Activated CD4-positive, alpha-beta T cell treated with anti-CD3 and anti-CD28 coated beads, Interleukin-10, Interleukin-2, amounts not matched to agents 100 ng/mL and 50 ng/mL, durations not matched to agents 16 hours and 8 hours (primary cell): ENCODE measurements at regions not wholly inside any gene's neighbourhood (a gene's known extent, or its start where the extent isn't known, plus 50 kb on each side); places are given as distances from the start of the nearest gene placed in this dataset.

Experiments
- DNase-seq: peaks from one replicate; pipeline ENCODE4 v3.0.0-alpha.2; 2020

DNA sequence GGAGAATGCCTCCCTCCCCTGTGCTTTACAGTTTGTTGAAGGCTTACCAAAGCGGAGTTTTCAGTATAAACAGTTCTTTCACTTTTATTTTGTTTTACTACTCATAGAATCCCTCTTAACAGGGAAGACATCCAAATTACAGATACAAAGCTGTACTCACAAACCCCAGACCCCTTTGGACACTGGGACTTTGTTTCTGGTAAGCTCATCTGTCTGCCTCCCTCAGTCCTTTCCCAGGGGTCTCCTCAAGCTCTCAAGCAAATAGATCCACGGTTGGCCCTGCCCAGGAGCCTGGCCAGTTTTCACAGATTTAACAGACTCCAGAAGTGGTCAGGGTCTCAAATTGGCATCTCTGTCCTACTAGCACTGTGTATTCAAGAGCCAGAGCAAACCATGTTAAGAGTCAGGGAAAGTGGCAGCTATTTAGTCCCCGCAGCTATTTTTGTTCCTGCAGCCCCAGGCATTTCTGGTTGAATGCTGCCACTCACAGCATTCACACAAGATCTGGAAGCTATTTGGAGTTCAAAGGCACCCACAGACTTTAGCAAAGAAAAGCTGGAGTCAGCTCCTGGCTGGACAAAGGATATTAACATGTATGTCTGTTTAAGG lies 54.2 kb downstream of the TMEM100 start:
- no peak for DNase-seq

GRCh38 chr17:55666806-55667205 lies 55.9 kb downstream of the TMEM100 start:
- DNase-seq, result no peak

GRCh38 chr17:55664287-55664686 lies 58.4 kb downstream of the TMEM100 start:
- no peak for DNase-seq

DNA sequence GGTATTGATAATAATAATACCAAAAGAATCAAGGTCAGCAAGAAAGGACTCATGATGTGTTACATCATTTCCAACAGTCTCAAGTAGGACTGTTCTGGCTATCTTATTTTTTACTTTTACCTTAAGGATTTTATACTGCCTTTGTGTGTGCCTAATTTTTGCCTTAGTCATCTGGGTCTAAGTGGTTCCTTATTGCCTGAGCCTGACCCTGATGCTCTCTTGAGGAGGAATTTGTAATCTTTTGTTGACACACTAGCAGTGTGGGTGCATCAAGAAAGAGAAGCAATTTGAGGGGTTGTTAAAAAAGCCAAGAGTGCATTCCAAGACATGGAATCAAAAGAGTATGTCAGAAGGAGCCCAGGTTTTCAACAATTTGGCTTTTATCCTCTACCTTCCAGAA lies 59.3 kb downstream of the TMEM100 start:
- no peak for DNase-seq

- DNase-seq, result no peak
Measured at GRCh38 chr17:55661963-55662834, 60.5 kb downstream of the TMEM100 start.

DNA sequence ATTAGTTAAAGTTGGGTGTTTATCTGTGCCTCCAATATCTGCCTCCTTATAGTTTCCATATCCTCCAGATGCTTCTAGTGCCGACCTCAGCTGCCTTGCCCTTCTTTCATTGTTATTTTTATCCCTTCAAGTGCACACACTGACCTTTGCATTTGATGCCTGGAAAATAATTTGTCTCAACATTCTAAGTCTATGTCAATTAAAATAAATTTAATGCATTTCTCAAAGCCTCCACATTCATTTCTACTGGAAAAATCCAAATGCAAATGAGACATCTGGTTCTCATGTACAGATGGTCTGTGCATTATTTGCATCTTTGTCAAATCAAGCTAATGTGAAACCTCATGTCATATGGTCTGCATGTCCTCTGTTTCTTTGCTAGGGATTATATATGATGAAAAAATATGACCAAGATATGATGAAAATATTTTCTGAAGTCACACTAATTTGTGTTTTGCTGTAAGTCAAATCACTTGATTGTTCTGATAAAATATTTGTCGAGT lies 61.4 kb downstream of the TMEM100 start:
- DNase-seq, result no peak

DNA sequence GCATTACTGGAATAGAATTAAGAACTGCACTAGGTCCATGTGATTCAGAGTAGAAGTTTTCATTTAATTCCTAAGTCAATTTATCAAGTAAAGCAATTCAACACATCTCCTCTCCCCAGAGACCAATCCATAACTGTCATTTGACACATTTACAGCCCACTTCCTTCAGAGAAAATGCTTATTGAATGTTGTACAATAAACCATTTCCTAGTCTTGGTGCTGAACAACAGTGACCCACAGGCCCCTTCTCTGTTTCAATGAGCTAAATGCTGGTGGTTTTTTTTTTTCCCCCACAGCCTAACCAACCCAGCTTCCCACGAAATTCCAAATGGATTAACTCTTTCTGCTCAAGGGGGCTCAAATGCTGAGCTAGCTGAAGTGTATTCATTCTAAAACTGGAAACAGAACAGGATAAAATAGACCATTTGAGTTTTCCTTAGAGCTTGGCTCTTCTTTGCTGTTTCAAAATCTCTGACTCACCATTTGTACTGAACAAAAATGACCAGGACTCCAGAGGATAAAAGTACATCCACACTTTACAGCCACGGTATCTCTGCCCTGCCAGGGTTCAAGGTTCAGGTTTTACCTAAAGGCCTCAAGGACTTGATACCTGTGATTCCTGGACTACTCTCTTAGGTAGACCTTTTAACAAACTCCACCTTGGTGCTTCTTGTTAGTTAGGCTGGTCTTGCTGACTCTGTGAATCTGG lies 62.3 kb downstream of the TMEM100 start:
- DNase-seq, result no peak

GRCh38 chr17:55659661-55660060 lies 63.0 kb downstream of the TMEM100 start:
- DNase-seq, result no peak

GRCh38 chr17:55655777-55656176 lies 66.9 kb downstream of the TMEM100 start:
- no peak for DNase-seq

GRCh38 chr17:55654821-55655220 lies 67.8 kb downstream of the TMEM100 start:
- no peak for DNase-seq

- DNase-seq, result no peak
Measured at GRCh38 chr17:55654022-55654421, 68.6 kb downstream of the TMEM100 start.

DNA sequence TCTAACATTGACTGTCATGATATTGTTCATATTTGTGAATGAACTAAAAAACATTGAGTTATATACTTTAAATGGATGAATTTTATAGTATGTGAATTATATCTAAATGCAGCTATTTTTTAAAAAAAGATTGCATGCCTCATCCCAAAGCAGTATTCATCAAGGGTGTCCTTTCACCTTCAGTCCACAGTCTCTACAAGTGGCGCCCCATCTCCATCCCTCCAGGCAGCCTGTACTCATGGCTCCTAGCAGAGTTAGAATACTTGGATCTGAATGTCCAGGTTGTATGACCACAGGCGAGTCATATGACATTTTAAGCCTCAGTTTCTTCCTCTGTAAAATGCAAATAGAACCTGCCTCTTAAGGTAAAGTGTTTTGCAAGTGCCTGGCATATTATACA lies 69.8 kb downstream of the TMEM100 start:
- DNase-seq, result no peak

DNA sequence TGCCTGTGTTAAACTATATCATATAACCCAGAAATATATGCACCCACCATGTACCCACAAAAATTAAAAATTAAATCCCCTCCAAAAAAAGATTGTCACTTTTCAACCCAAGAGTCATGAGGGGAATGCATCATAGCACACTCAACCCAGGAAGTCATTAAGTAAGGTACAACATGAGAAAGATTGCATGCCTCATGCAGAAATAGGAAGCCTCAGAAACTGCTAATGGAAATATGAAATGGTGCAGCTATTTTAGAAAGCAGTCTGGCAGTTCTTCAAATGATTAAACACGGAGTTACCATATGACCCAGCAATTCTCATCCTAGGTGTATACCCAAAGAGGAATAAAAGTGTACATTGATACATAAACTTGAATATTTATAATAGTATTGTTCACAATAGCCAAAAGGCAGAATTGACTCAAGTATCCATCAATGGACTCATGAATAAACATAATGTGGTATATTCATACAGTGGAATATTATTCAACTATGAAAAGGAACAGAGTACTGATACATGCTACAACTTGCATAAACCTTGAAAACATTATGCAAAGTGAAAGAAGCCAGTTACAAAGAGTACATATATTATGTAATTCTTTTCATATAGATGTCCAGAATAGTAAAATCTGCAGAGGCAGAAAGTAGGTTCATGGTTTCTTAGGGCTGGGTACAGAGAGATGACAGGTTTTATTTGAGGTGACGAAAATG lies 70.4 kb downstream of the TMEM100 start:
- DNase-seq, result no peak

DNA sequence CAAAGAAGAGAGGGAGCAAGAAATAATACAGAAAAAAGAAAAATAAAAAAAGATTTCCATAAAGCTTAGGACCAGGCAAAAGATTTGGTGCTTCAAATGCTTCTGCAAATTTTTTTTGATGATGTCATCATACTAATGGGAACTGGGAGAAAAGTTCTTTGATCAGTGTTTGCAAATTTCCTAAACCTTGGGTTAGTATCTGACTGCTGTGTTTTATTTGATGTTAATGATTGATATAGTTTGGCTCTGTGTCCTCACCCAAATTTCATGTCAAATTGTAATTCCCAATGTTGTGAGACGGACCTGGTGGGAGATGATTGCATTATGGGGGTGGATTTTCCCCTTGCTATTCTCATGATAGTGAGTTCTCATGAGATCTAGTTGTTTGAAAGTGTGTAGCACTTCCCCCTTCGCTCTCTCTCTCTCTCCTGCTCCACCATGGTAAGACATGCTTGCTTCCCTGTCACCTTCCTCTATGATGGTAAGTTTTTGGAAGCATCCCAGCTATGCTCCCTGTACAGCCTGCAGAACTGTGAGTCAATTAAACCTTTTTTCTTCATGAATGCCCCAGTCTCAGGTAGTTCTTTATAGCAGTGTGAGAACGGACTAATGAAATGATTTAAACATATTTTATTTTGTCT lies 72.6 kb downstream of the TMEM100 start:
- no peak for DNase-seq

- DNase-seq, result no peak
Measured at GRCh38 chr17:55648086-55648485, 74.6 kb downstream of the TMEM100 start.

DNA sequence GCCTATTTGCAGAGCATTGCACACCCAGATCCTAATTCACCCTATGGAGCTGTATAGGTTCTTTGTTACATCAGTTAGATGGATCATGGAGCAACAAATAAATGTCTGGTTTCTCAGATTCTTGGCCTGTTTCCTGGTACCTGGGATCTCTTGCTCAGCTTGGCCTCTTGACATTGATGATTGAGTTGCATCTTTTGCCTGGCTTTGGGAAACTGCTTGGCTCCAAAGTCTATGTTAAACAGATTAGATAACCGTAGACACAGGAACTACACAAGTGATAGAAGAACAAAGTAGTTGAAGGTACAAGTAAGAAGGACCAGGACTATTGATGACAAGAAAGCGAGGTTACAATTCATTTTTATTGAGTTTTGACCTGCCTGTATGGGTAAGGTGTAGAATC lies 77.3 kb downstream of the TMEM100 start:
- DNase-seq, result no peak

GRCh38 chr17:55644346-55644745 lies 78.3 kb downstream of the TMEM100 start:
- DNase-seq, result no peak

DNA sequence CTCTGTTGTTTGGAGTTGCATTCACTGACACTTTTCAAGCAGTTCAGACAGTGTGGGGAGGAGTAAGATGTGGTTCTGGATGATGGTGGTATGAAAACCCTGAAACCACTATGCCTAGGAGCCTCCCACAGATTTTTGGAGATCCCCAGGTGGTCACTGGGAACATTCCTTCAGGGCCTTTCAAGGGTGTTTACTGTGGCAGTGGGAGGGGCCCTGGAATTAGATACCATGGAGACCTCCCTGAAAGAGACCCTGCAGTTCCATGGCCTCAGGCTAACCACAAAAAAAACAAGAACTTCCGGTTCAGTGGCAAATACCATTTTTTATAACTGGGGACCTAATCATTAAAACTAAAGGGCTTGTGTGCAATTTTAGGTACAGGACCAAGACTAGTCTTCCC lies 79.9 kb downstream of the TMEM100 start:
- no peak for DNase-seq

- DNase-seq, result peak; percentile 54
Measured at GRCh38 chr17:55641676-55642081, 81.0 kb downstream of the TMEM100 start.

GRCh38 chr17:55639096-55639495 lies 83.6 kb downstream of the TMEM100 start:
- no peak for DNase-seq

DNA sequence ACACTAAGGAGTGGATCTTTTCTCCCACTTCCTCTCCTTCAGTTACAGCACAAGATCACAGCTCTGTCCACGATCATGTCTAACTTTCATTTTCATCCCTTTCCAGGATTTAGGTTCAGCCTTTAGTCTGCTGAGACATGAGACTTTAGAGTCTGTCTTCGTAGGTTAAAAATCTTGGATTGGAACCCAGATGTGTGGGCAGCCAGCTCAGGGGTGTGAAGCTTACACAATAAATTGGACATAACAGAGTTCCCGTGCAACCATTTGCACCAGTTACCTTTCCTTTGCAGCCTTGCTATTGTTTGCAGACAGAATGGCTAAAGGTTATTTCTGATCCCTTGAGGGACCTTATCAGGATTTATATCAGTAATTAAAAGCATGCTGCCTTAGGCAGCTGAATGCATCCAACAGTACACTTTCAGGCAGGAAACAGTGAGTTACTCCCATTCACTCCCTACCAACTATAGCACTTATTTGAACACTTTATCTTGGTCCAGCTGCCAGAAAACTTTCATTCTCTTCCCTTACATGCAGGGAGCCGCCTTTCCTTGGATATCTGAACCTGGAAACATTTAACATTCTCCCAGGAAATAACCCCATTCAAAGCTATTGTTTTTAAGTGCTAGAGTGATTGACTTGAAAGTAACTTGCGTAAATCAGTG lies 87.3 kb downstream of the TMEM100 start:
- no peak for DNase-seq

DNA sequence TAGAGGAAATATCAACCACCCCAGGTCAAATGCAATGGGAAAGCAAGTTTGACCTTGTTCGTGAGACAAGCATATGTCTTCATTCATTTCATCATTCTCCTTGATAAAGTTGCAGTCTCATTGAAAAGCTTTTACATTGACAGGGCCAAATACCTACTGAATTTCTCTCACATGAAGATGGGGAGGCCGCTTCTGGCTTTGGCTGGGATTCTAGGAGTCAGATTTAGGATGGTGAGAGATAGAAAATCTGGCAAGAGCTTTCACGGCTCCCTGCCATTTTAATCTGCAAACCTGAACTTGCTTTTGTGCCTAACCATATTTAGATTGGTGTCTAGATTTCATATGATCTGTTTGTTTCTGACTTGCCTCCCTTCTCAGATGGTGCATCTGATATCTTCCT lies 88.0 kb downstream of the TMEM100 start:
- DNase-seq, result no peak
